K562 (cell line): ENCODE measurements at regions not wholly inside any gene's neighbourhood (a gene's known extent, or its start where the extent isn't known, plus 50 kb on each side); places are given as distances from the start of the nearest gene placed in this dataset.

Source experiments
- ATAC-seq: fragments of 200-7000 bp; cut with Tn5 transposase; 3 replicates; pipeline ENCODE4 v1.9.1; 2020; ENCODE audit warnings: moderate library complexity
- BruUV-seq: library from RNA; stranded (reverse); fragments of 400-500 nt; replicated peaks from 2 replicates; lab custom pipeline; 2021; lab: Mats Ljungman, UMichigan
- CTCF ChIA-PET: fragments of 300-600 bp; formaldehyde crosslinking; extraction: SDS; loops from one replicate; lab custom pipeline; 2021; ENCODE audit warnings: low intra/inter-chr PET ratio; lab: Yijun Ruan, JAX
- POLR2A ChIA-PET: fragments of 300-600, 350-650 bp; sonication (Branson Sonifier 250); formaldehyde crosslinking; extraction: SDS; loops from one replicate; lab custom pipeline; 2021; ENCODE audit warnings: antibody characterized with exemption, inconsistent platforms; lab: Yijun Ruan, JAX
- DNase-seq, 4 experiments: peaks; one replicate each; pipeline versions ENCODE4 v3.0.0 to v3.0.0-alpha.2; 2011 to 2018; ENCODE audit warnings: low spot score in 3 of 4, mixed read lengths in 3 of 4; ENCODE audit errors: extremely low read depth in 1 of 4
- FAIRE-seq: peaks from 2 replicates; lab custom pipeline; 2011; peaks lifted over from hg19 to GRCh38; lab: Jason Lieb, UNC
- H2AFZ ChIP-seq: 2 replicates; pipeline ENCODE4 v1.6.0; 2011; ENCODE audit warnings: low read depth, low read length, control low read depth, inconsistent platforms
- H3K27ac ChIP-seq: fragments of 200-600 bp; 3 replicates; pipeline ENCODE4 v1.8.0; 2011; ENCODE audit warnings: low read depth, mild to moderate bottlenecking, control low read depth, inconsistent platforms, low read length, moderate library complexity, mixed read lengths; ENCODE audit errors: extremely low read depth
- H3K27me3 ChIP-seq, 2 experiments: fragments of 300-600 bp in 1 of 2; 2 replicates in 1 of 2; 3 replicates in 1 of 2; pipeline versions ENCODE4 v1.6.0 to v1.8.0; 2011; ENCODE audit warnings: inconsistent platforms in 2 of 2, low read length in 2 of 2, mild to moderate bottlenecking in 1 of 2, mixed read lengths in 1 of 2, moderate library complexity in 1 of 2; ENCODE audit not compliant: control insufficient read depth in 2 of 2, insufficient read depth in 2 of 2
- H3K36me3 ChIP-seq: fragments of 300-600 bp; 3 replicates; pipeline ENCODE4 v1.8.0; 2011; ENCODE audit warnings: mild to moderate bottlenecking, low read length, inconsistent platforms; ENCODE audit not compliant: control insufficient read depth, insufficient read depth
- H3K4me1 ChIP-seq, 2 experiments: fragments of 200-600 bp in 1 of 2; replicated peaks in 1 of 2; 2 replicates in 1 of 2; 3 replicates in 1 of 2; pipeline versions ENCODE4 v1.5.1 to v1.8.0; 2011; ENCODE audit warnings: inconsistent platforms in 2 of 2, low read length in 2 of 2, mild to moderate bottlenecking in 1 of 2, mixed read lengths in 1 of 2, moderate library complexity in 1 of 2; ENCODE audit not compliant: control insufficient read depth in 2 of 2, insufficient read depth in 2 of 2
- H3K4me2 ChIP-seq: 2 replicates; pipeline ENCODE4 v1.6.1; 2011; ENCODE audit warnings: low read length, control low read depth, inconsistent platforms, mixed read lengths; ENCODE audit not compliant: insufficient read depth
- H3K4me3 ChIP-seq: fragments of 200-600 bp; sonication (generic), shearing (Covaris generic); 2 replicates; pipeline ENCODE4 v1.5.1; 2016; ENCODE audit warnings: control low read depth, inconsistent platforms
- H3K79me2 ChIP-seq: fragments of 200-600 bp; 3 replicates; pipeline ENCODE4 v1.8.0; 2011; ENCODE audit warnings: low read length, inconsistent platforms; ENCODE audit not compliant: control insufficient read depth, insufficient read depth
- H3K9ac ChIP-seq, 2 experiments: 2 replicates each; pipeline versions ENCODE4 v1.6.0 to v1.6.1; 2011; ENCODE audit warnings: low read depth in 2 of 2, low read length in 2 of 2, control low read depth in 1 of 2, inconsistent platforms in 1 of 2, mild to moderate bottlenecking in 1 of 2, mixed read lengths in 1 of 2; ENCODE audit not compliant: insufficient read depth in 1 of 2
- H3K9me1 ChIP-seq: one replicate; pipeline ENCODE4 v1.6.0; 2011; ENCODE audit warnings: inconsistent platforms, mild to moderate bottlenecking, low read length, moderate library complexity; ENCODE audit not compliant: control insufficient read depth, insufficient read depth
- H3K9me3 ChIP-seq: replicated peaks from 2 replicates; pipeline ENCODE4 v1.5.1; 2011; ENCODE audit warnings: low read depth, low read length, inconsistent platforms; ENCODE audit not compliant: control insufficient read depth, insufficient read depth
- H4K20me1 ChIP-seq: replicated peaks from 2 replicates; pipeline ENCODE4 v1.6.1; 2011; ENCODE audit warnings: low read length, inconsistent platforms, mixed read lengths; ENCODE audit not compliant: control insufficient read depth, insufficient read depth
- E4F1 ChIP-seq: fragments of 250-450 bp; sonication (Bioruptor Pico); IDR thresholded peaks from 2 replicates; pipeline ENCODE4 v1.5.0; 2021; ENCODE audit warnings: mild to moderate bottlenecking, borderline replicate concordance
- HDAC2 ChIP-seq: fragments of 450-650 bp; IDR thresholded peaks from 2 replicates; pipeline ENCODE4 v1.6.1; 2016; ENCODE audit warnings: mild to moderate bottlenecking
- MEIS2 ChIP-seq: fragments of 450-650 bp; IDR thresholded peaks from 2 replicates; pipeline ENCODE4 v1.6.1; 2014; ENCODE audit warnings: mild to moderate bottlenecking; ENCODE audit not compliant: partially characterized antibody
- ZBTB17 ChIP-seq: fragments of 450-650 bp; formaldehyde crosslinking; IDR thresholded peaks from 2 replicates; pipeline ENCODE4 v1.4.0; 2020; ENCODE audit warnings: mild to moderate bottlenecking
- ZBTB8A ChIP-seq: fragments of 450-650 bp; IDR thresholded peaks from 2 replicates; pipeline ENCODE4 v1.6.1; 2018; ENCODE audit warnings: mild to moderate bottlenecking, moderate library complexity; ENCODE audit not compliant: partially characterized antibody
- ZNF395 ChIP-seq: fragments of 200-800 bp; sonication (Bioruptor generic); IDR thresholded peaks from 2 replicates; pipeline ENCODE4 v1.6.1; 2017; ENCODE audit warnings: missing genetic modification characterization, missing compliant biosample characterization
- WGBS: fragments of 100-300 bp; shearing (Covaris generic); methylation state at CpG from one replicate; pipeline ENCODE4 v1.1.6; 2016; ENCODE audit warnings: low coverage, mixed read lengths; ENCODE audit not compliant: insufficient coverage; ENCODE audit errors: missing lambda C conversion rate; 5-methylcytosine and 5-hydroxymethylcytosine counted together
- in situ Hi-C: fragments of 300-500 bp; cut with MboI; formaldehyde crosslinking; loops from 4 replicates; pipeline ENCODE4 v1.15.0; 2018; ENCODE audit warnings: inconsistent platforms, mixed read lengths
- intact Hi-C: fragments of 100-400 bp; cut with micrococcal nuclease; formaldehyde crosslinking; loops from 2 replicates; pipeline ENCODE4 v1.14.2; 2022

GRCh38 chr9:26026423-26027100 is 348.3 kb upstream of the TUSC1 start:
- no peaks in the 10 kb centered on the region for H3K79me2 ChIP-seq
- intact Hi-C loops, result no loop called here
- FAIRE-seq (no peak), DNase-seq (no peak)
- in situ Hi-C loops, result no loop called here
- WGBS, result no CpG with 5 or more reads among the region's 2 CpGs
- H3K4me2 ChIP-seq, result no peak overlapping the region
- no peaks in the 10 kb centered on the region for H3K27me3 ChIP-seq
- no peak for TF ChIP-seq ZBTB8A
- no peak for TF ChIP-seq ZBTB17 (CRISPR knock-in tag)
- no peak for TF ChIP-seq MEIS2
- no peak for TF ChIP-seq HDAC2
- TF ChIP-seq ZNF395 (CRISPR knock-in tag), result no peak
- no peak for TF ChIP-seq E4F1 (CRISPR knock-in tag)
- TF ChIP-seq, all 486 proteins: peak for 0
- Histone ChIP-seq H3K9ac (no peak overlapping the region), H2AFZ (no peak overlapping the region), H3K4me1 (no peaks in the 10 kb centered on the region), H3K4me3 (no peak overlapping the region), H4K20me1 (no peaks in the 10 kb centered on the region), H3K9me3 (no peaks in the 10 kb centered on the region), H3K9me1 (no peaks in the 10 kb centered on the region), H3K36me3 (no peaks in the 10 kb centered on the region), H3K27ac (no peak overlapping the region)
- ChIA-PET POLR2A (no interaction called here), CTCF (no interaction called here)
- no peak for ATAC-seq
- no TSS peak for BruUV-seq
